HCT116 (cell line): ENCODE measurements at regions not wholly inside any gene's neighbourhood (a gene's known extent, or its start where the extent isn't known, plus 50 kb on each side); places are given as distances from the start of the nearest gene placed in this dataset.

Experiments
- CTCF ChIP-seq, 3 experiments: fragments of 200-600 bp in 1 of 3; sonication (generic) in 1 of 3; IDR thresholded peaks in 2 of 3; conservative IDR thresholded peaks in 1 of 3; 2 replicates each; pipeline ENCODE4 v1.5.1; 2012 to 2017; ENCODE audit warnings: low read depth in 2 of 3, low read length in 2 of 3, antibody characterized with exemption in 1 of 3, borderline replicate concordance in 1 of 3, control low read depth in 1 of 3, mild to moderate bottlenecking in 1 of 3, mixed read lengths in 1 of 3, mixed run types in 1 of 3, moderate library complexity in 1 of 3; ENCODE audit not compliant: insufficient read depth in 1 of 3
- POLR2A ChIP-seq: IDR thresholded peaks from 2 replicates; pipeline ENCODE4 v1.7.0; 2011; ENCODE audit warnings: borderline replicate concordance; ENCODE audit not compliant: insufficient read depth, insufficient read length; ENCODE audit errors: extremely low read depth
- SP1 ChIP-seq: IDR thresholded peaks from 2 replicates; pipeline ENCODE4 v1.6.1; 2012; ENCODE audit warnings: low read depth

- TF ChIP-seq POLR2A (no peak), CTCF (IDR thresholded peaks at IDR 0.05 in 2 of 3, conservative IDR thresholded peaks at IDR 0.05 in 1 of 3; ENCODE audit: borderline replicate concordance in 1 of 3, insufficient read depth in 1 of 3, low read depth in 2 of 3, low read length in 2 of 3) (no peak), SP1 (no peak)
Measured at GRCh38 chr1:212231372-212231771, 53.8 kb upstream of the PPP2R5A start.
